ENCODE measurements at regions not wholly inside any gene's neighbourhood (a gene's known extent, or its start where the extent isn't known, plus 50 kb on each side); places are given as distances from the start of the nearest gene placed in this dataset.

- Histone ChIP-seq H3K27me3 (ENCODE audit: insufficient read depth, poor library complexity, severe bottlenecking) (no peaks in the 10 kb centered on the region), H3K4me3 (replicated peaks; ENCODE audit: insufficient read depth, low read length) (no peak overlapping the region), H3K27ac (replicated peaks) (no peak overlapping the region)
- no peak for DNase-seq (ENCODE audit: low read depth in 1 of 2, low spot score in 1 of 2)
- TF ChIP-seq SPI1 (IDR thresholded peaks at IDR 0.05; ENCODE audit: borderline replicate concordance, low read depth) (no peak), POLR2AphosphoS5 (IDR thresholded peaks at IDR 0.05; ENCODE audit: low read depth) (no peak), REST (IDR thresholded peaks at IDR 0.05; ENCODE audit: insufficient replicate concordance, low read depth) (no peak), CTCF (IDR thresholded peaks at IDR 0.05; ENCODE audit: insufficient read depth, low read length) (no peak), GABPA (IDR thresholded peaks at IDR 0.05; ENCODE audit: low read depth) (no peak)
Measured at GRCh38 chr9:117963493-117964090, 259.4 kb downstream of the TLR4 start.

GRCh38 chr9:117970276-117971050 is 266.3 kb downstream of the TLR4 start:
- H3K27ac ChIP-seq (replicated peaks), result no peak overlapping the region

More at GRCh38 chr9:117970276-117971050, 266.3 kb downstream of the TLR4 start:
- H3K27me3 ChIP-seq (ENCODE audit: insufficient read depth, poor library complexity, severe bottlenecking), result no peaks in the 10 kb centered on the region
- TF ChIP-seq POLR2AphosphoS5 (IDR thresholded peaks at IDR 0.05; ENCODE audit: low read depth), result no peak
- TF ChIP-seq REST (IDR thresholded peaks at IDR 0.05; ENCODE audit: insufficient replicate concordance, low read depth), result no peak
- TF ChIP-seq CTCF (IDR thresholded peaks at IDR 0.05; ENCODE audit: insufficient read depth, low read length), result no peak
- no peak for TF ChIP-seq SPI1 (IDR thresholded peaks at IDR 0.05; ENCODE audit: borderline replicate concordance, low read depth)
- no peak for TF ChIP-seq GABPA (IDR thresholded peaks at IDR 0.05; ENCODE audit: low read depth)
- DNase-seq (ENCODE audit: low read depth in 1 of 2, low spot score in 1 of 2), result no peak
- no peak overlapping the region for H3K4me3 ChIP-seq (replicated peaks; ENCODE audit: insufficient read depth, low read length)

Measured in HL-60 (cell line).